Endometrial microvascular endothelial cells (primary cell): ENCODE measurements at regions not wholly inside any gene's neighbourhood (a gene's known extent, or its start where the extent isn't known, plus 50 kb on each side); places are given as distances from the start of the nearest gene placed in this dataset.
"Not testable (repeated sequence)": the region's sequence is repeated elsewhere in the genome, so short reads cannot be mapped to it uniquely, and the experiment has no call there.

ENCODE experiments used
- in situ Hi-C: cut with HindIII; loops from 2 replicates; pipeline ENCODE4 v1.10.0; 2017; ENCODE audit warnings: low sequenced_read_pairs, low pct_unique_long_range_greater_than_20kb; ENCODE audit errors: inconsistent ontology term

DNA sequence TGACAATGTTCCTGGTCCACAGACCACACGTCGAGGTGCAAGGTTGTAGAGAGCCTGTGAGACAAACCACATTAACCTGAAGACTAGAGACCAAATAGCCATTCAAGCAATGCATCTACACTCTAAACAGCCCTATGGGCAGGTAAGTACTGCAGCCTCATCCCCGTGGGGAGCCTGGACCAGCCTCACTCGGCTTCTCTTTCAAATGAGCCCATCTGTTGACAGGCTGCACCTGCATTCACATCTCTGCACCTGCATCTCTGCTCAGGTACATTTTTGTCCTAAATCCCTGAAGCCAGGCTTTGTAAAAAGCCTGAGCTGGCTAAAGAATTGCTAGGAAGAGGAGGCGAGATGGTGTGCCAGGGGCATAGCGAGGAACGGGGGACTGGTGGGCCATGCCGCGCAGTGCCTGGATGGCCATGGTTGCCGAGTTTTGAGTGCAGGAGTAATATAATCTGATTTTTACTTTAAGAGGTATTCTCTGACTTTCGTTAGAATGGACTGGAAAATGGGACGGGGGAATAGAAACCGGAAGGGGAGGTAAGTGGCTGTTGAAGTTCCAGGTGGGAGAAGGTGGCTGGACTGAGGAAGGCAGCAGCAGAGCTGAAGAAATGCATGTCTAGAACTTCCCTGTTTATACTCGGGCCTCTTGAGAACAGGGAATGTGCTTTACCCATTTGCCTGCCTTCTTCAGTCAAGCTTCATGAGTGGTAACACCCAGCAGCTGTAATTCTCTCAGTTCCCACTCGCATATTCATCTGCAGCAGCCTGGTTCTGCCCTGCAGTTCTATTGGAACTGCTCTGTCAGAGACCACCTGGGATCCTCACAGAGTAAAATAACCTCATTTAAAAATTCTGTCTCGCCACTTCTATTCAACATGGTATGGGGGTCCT is 226.4 kb downstream of the OPA1 start:
- in situ Hi-C loops, result no loop called here

GRCh38 chr3:193821151-193821668 is 228.2 kb downstream of the OPA1 start:
- in situ Hi-C loops, result no loop called here

- in situ Hi-C loops, result no loop called here
Measured at GRCh38 chr3:193822492-193823212, 229.6 kb downstream of the OPA1 start.

GRCh38 chr3:193823213-193823605 is 230.2 kb downstream of the OPA1 start:
- in situ Hi-C loops, result not testable (repeated sequence)

DNA sequence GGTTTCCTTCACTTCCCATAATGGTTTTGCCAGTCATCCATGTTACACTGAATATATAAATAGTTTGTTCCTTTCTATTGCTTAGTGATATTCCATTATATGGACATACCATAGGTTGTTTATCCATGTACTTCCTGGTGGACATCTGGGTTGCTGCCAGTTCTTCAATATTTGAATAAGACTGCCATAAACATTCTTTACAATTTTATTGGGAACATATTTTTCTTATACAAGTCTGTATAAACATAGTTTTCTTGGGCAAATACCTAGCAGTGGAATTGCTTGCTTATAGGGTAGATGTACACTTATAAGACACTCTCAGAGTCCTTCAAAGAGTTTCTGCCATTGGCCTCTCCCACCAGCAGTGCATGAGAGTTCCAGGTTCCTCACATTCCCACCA is 231.4 kb downstream of the OPA1 start:
- in situ Hi-C loops, result no loop called here

DNA sequence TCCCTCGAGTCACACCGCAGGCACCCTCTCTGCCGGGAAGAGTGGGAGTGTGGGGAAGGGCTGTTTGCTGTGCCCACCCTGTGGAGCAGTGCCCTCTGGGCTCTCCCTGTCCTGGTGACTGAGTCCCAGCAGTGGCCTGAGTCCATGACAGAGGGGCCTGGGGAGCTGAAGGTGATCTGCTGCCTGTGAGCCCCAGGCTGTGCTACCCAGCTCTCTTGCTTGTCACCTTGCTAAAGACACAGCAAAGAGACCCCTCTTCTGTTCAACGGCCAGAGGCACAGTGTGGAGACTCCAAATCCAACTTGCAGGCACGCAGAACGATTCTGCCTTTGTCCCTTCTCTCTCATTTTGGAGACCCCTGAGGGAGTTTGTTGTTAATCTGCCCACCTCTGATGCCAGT is 232.6 kb downstream of the OPA1 start:
- in situ Hi-C loops, result no loop called here

- in situ Hi-C loops, result no loop called here
Measured at GRCh38 chr3:193826159-193826795, 233.3 kb downstream of the OPA1 start.

DNA sequence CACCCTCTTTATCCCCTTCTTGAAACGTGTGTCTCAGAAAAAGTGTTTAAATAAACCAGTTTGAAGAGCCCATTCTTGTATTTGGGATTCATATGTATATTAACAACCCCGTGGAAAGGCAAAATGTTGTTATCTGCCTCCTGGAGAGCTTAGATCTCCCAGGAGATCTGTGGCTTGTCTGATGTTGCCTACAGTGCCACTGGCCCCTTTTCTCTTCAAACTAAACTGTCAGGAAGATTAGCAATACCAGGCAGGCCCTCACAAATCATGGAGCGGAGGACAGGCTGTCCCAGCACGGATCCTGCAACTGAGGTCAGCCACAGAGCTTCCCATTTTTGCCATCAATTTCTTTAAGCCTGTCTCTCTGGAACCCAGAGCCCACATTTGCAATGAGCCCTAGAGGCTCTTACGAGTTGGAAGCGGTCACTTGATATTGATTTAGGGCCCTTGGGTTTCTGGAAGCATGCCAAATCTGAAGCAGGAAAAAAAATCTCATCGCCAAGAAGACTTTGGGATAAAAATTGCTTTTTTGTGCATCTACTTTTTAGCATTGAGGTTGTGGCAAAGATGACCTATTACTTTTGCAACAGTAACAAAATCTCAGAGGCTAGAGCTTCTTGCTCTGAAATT is 234.1 kb downstream of the OPA1 start:
- in situ Hi-C loops, result no loop called here

- in situ Hi-C loops, result no loop called here
Measured at GRCh38 chr3:193827871-193828270, 234.9 kb downstream of the OPA1 start.

DNA sequence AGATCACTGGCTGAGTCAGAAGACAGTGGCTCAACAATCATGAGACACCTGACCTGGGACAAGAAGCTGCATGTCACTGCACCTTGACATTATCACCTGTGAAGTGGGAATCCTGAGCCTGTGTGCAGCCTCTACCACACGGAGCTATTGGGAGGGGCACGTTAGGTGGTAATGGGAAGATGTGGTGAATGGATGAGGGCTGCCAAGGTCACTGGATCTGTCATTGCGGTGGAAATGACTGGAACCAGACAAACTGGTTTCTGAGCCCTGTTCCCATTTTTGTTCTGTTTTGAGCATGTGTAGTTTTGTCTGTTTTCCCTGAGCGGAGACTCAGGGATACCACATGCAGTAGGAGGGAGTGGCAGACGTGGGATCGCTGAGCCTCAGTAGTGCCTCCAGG is 235.5 kb downstream of the OPA1 start:
- in situ Hi-C loops, result no loop called here

DNA sequence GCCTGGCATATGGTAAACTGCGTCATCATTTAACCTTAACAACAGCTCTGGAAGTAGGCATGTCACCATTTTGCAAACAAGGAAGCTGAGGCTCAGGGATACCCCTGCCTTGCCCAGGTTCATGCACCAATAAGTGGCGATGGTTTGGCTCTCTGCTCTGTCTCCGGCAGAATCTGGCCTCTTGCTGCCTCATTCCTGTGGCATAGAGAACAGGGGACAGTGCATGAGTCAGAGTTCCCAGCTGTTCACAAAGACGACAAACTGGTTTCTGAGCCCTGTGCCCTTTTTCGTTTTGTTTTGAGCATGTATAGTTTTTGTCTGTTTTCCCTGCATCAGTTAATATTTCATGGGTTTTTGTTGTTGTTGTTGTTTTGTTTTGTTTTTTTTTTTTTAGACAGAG is 236.8 kb downstream of the OPA1 start:
- in situ Hi-C loops, result no loop called here

GRCh38 chr3:193830791-193831191 is 237.8 kb downstream of the OPA1 start:
- in situ Hi-C loops, result no loop called here

GRCh38 chr3:193831495-193832455 is 238.8 kb downstream of the OPA1 start:
- in situ Hi-C loops, result no loop called here

GRCh38 chr3:193832833-193833413 is 239.9 kb downstream of the OPA1 start:
- in situ Hi-C loops, result no loop called here

DNA sequence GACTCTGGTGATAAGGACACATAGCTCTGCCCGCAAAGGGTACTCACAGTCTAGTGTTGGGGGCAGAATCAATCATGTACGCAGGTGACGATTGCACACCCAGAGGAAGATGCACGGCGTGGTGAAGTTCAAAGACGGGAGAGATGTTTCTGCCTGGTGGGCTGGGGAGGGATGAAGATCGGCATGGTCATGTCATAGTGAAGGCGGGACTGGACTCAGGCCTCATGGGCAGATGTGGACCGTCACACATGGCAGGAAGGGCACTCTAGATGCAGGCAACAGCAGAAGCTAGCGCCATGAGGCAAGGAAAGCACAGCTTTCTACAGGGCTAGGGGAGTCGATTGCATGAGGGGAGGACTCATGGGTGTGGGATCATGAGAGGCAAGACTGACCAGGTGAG is 240.6 kb downstream of the OPA1 start:
- in situ Hi-C loops, result no loop called here

DNA sequence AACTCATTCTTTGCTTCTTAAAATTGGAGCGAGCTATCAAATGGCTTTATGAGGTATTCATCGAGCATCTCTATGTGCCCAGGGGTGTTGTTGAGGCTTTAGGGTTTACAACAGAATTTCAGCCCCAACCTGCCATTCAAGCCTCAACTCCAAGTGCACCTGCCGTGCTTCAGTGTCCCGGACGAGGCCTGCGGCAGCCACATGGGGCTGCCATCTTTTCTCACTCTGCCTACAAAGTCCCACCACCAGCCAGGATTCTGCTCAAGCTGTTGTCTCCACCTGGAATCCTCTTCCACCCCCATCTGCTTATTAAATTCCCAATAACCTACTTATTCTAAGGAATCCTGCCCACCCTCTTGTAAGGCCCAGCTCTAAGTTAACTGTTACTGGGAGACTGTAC is 242.4 kb downstream of the OPA1 start:
- in situ Hi-C loops, result no loop called here

DNA sequence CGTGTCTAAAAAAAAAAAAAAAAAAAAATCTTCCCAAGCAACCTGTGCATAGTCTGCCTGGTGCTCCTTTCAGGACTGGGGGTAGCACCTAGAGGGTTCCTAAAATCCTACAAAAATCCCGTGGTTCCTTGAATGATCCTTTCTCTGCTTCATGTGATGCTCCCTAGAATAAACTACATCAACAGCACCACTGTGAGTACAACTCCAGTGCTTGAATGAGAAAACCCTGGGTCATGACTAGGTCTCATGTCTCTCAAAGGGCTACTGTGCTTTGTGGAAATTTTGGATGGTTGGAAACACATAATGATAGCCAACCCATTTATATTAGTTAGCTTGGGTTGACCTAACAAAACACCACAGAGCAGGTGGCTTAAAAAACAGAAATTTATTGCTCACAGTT is 243.5 kb downstream of the OPA1 start:
- in situ Hi-C loops, result no loop called here

DNA sequence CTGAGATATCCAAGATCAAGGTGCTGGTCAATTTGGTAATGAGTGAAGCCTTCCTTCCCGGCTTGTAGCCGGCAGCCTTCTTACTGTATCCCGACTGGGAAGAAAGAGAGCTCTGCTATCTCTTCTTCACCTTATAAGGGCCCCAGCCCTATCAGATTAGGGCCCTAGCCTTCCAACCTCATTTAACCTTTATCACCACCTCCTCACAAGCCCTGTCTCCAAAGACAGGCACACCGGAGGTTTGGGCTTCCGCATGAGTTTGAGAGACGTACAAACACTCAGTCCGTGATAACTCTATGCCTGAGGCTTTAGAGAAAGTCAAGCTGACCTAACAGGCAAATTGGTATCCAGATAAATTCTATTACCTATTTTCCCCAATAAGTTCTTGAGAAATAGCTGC is 243.9 kb downstream of the OPA1 start:
- in situ Hi-C loops, result no loop called here
